Eye (tissue), 1 donor: ENCODE measurements at regions not wholly inside any gene's neighbourhood (a gene's known extent, or its start where the extent isn't known, plus 50 kb on each side); places are given as distances from the start of the nearest gene placed in this dataset.

ENCODE experiments used
- DNase-seq: peaks from one replicate; pipeline ENCODE4 v3.0.0-alpha.2; 2015

- peak; percentile 43 for DNase-seq
These were observed 96.0 kb upstream of the SLC44A1 start for GRCh38 chr9:105148328-105149006.

GRCh38 chr9:105150991-105151685 lies 93.3 kb upstream of the SLC44A1 start:
- DNase-seq: no peak

DNA sequence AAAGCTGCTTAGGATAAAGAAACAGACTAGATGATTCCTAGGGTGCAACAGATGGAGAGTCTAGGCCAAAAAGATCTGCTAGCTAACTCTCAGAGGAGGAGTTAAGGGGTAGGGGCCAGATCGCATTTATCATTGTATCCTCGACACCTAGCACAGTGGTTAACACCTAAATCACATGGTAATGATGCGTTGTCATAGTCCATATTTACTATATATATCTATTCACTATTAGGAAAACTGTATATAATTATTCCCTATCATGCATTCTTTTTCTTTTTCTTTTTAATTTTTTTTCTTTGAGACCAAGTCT lies 92.8 kb upstream of the SLC44A1 start:
- DNase-seq: no peak

GRCh38 chr9:105154723-105155191 lies 89.7 kb upstream of the SLC44A1 start:
- no peak for DNase-seq

GRCh38 chr9:105157171-105157583 lies 87.3 kb upstream of the SLC44A1 start:
- DNase-seq: peak; percentile 72

GRCh38 chr9:105158020-105158419 lies 86.4 kb upstream of the SLC44A1 start:
- DNase-seq: no peak

DNA sequence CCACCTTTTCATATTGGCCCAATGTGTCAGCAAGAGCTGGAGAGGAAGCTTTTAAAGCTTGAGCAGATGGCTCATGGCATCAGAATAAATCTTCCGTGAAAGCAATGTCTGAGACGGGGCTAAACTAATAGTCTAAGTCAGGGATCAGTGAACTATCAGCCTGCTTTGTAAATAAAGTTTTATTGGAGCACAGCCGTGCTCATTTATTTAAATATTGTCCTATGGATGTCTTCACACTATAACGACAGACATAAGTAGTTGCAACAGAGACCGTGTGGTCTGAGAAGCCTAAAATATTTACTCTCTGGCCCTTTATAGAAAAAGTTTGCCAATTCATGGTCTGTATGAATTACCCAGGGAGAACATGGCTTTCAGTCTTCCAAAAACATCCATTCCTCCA lies 85.6 kb upstream of the SLC44A1 start:
- no peak for DNase-seq

DNA sequence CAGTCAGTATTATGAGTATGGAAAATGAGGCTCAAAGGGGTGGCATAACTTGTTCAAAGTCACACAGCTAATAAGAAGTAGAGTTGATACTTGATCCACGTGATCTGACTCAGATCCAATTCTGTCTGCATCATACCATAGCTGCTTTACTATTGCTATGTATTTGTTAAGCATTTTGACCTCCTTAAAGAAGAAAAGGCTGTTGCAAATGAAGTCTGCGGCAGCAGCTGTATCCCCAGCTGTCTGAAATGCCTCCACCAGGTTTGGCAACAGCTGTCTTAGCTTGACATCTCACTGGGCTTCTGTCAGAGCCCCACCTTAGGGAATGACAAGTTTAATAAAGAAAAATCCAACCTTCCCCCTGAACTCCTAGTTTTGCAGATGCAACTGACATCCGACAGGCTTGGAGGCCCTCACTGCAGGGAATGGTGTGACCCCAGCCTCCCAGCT lies 75.6 kb upstream of the SLC44A1 start:
- DNase-seq: peak; percentile 35

GRCh38 chr9:105171076-105171475 lies 73.4 kb upstream of the SLC44A1 start:
- no peak for DNase-seq

DNA sequence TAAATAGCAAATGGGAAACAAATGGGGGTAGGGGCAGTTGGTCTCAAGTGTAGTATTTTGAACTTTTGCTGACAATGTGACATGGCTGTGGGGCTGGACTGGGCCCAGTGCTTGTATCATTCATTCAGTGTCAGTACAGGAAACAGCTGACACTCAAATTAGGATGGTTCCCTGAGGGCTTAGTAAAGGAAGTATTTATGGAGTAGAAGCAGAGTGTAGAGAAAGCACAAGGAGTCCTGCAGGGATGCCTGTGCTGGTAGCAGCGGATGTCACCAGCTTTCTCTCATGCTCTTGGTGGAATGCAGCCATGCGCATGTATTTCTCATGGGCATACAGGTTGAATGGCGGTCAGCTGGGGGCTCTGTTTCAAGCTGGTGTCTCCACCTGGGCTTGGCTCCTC lies 72.9 kb upstream of the SLC44A1 start:
- DNase-seq: no peak

DNA sequence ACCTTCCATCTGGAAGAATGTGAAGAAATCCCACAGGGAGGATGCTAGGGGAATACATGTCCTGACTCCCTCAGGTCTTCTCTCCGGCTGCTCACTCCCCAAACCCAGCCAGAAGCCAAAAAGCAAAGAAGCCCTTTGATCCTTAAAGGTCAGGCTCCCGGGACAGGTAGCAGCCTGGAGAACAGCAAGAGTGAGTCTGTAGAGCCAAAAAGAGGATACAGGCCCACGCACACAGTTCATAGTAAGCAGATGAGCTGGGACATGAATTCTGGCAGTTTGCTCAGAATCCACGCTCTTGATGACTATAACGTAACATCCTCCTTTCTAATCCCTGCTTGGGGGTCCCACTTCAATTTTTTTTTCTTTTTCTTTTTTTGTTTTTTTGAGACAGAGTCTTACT lies 72.0 kb upstream of the SLC44A1 start:
- DNase-seq: no peak

GRCh38 chr9:105173306-105173705 lies 71.1 kb upstream of the SLC44A1 start:
- peak; percentile 32 for DNase-seq

GRCh38 chr9:105173826-105174225 lies 70.6 kb upstream of the SLC44A1 start:
- DNase-seq: no peak

DNA sequence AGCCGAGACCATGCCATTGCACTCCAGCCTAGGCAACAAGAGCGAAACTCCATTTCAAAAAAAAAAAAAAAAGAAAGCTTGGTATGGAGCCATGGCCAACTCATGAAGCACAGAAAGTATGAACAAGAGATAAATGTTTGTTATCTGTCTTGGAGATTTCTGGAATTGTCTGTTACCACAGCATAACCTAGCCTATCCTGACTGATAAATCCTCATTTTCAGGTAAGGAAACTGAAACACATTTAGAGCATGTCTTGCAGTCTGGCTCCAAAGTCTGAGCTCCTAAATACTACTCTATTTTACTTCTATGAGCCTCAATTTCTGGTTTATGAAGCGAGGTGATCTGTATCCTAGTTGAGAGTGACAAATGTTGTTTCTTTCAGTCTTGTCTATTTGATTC lies 68.3 kb upstream of the SLC44A1 start:
- DNase-seq: no peak

- DNase-seq: no peak
These were observed 66.4 kb upstream of the SLC44A1 start for GRCh38 chr9:105178076-105178475.

DNA sequence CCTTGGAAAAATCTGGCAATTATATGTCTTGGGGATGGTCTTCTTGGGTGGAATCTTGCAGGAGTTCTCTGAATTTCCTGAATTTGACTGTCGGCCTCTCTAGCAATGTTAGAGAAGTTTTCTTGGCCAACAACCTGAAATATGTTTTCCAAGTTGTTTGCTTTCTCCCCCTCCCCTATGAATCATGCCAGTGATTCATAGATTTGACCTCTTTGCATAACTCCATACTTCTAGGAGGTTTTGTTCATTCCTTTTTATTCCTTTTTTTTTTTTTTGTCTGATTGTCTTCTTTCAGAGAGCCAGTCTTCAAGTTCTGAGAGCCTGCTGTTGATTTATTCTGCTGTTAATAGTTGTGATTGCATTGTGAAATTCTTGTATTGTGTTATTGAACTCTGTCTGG lies 56.7 kb upstream of the SLC44A1 start:
- no peak for DNase-seq

DNA sequence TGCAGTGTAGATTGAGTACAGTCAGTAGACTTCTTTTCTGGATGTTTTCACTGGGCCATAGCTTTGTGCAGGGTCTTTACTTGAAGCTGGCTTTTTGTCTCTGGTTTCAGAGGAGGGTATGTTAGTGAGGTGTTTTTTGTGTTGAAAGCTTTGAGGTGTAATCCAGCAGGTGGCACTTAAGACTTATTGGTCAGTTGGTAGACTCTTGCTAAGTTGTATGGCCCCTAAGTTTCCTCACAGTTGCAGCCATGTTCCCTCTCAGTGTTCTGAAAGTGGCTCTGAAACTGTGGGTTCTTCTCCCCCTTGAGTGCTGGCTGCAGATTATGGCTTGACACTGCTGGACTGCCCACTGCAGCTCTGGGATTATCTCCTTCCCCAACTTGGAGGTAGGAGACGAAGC lies 55.7 kb upstream of the SLC44A1 start:
- no peak for DNase-seq

DNA sequence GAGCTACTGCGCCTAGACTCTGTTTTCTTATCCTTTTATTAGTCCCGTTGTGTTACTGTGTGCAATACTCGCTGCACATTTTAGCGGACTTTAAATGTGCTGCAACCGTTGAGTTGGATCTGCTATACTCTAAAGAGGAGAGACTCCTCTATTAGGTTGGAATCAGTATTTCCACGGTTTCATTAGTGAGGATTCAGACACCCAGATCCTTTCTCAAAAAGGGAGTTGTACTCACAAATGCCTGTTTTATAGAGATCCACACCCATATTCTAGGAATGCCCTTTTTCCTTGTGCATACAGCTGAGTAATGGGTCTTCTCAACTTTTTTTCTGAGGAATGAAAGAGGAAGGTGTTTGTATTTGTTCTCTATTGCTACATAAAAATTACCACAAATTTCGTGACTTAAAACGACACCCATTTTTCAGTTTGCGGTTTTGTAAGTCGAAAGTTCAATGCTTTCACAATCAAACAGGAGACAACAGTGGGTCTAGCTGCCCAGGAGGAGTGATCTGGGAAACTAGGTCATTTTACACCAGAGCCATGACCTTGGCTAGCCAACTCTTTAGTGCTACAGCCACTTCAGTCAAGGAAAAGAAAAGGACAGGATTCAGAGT lies 52.8 kb upstream of the SLC44A1 start:
- DNase-seq: no peak

DNA sequence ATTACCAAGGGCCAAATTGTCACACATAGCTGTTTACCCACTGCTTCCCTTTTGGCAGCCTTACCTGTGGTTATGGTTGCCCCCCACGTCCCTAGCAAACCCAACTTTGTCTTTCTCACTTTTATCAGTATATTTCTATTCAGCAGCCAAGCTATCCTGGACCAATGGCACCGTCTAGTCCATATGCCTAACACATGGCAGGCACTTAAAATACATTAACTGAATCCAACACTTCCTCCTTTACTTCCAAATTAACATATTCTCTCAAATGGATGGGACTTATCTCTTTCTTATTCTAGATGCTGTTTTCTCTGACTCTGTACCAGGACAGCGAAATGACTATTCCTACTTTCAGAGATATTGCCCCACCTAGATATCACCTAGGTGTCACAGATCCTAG lies 50.9 kb upstream of the SLC44A1 start:
- no peak for DNase-seq

- DNase-seq: no peak
These were observed 50.2 kb upstream of the SLC44A1 start for GRCh38 chr9:105194234-105194633.
